ENCODE measurements at regions not wholly inside any gene's neighbourhood (a gene's known extent, or its start where the extent isn't known, plus 50 kb on each side); places are given as distances from the start of the nearest gene placed in this dataset.

- TF ChIP-seq CTCF (IDR thresholded peaks at IDR 0.05 in 4 of 5, conservative IDR thresholded peaks at IDR 0.05 in 1 of 5): no peak
- no peak for TF ChIP-seq POLR2A (IDR thresholded peaks at IDR 0.05)
These were observed 91.9 kb downstream of the TNFAIP3 start for GRCh38 chr6:137958811-137959565.
